DOHH2 (cell line): ENCODE measurements at regions not wholly inside any gene's neighbourhood (a gene's known extent, or its start where the extent isn't known, plus 50 kb on each side); places are given as distances from the start of the nearest gene placed in this dataset.

Experiments
- H3F3A ChIP-seq: fragments of 200-600 bp; sonication (generic), shearing (Covaris generic); 2 replicates; pipeline ENCODE4 v1.6.0; 2016; ENCODE audit warnings: antibody characterized with exemption, mild to moderate bottlenecking; ENCODE audit not compliant: control insufficient read depth, insufficient read depth
- H3K27ac ChIP-seq: fragments of 200-600 bp; sonication (generic); 2 replicates; pipeline ENCODE4 v1.5.1; 2014; ENCODE audit warnings: low read depth, mild to moderate bottlenecking, low read length, moderate library complexity
- H3K27me3 ChIP-seq: fragments of 200-600 bp; sonication (generic); 2 replicates; pipeline ENCODE4 v1.6.1; 2014; ENCODE audit warnings: mild to moderate bottlenecking, low read length, mixed read lengths; ENCODE audit not compliant: control insufficient read depth
- H3K36me3 ChIP-seq: fragments of 200-600 bp; sonication (generic); 2 replicates; pipeline ENCODE4 v1.6.1; 2014; ENCODE audit warnings: mild to moderate bottlenecking, low read length, moderate library complexity, mixed read lengths; ENCODE audit not compliant: control insufficient read depth
- H3K4me1 ChIP-seq: fragments of 200-600 bp; sonication (generic); 2 replicates; pipeline ENCODE4 v1.6.1; 2014; ENCODE audit warnings: mild to moderate bottlenecking, low read length, mixed read lengths; ENCODE audit not compliant: control insufficient read depth
- H3K4me2 ChIP-seq: fragments of 200-600 bp; sonication (generic); 2 replicates; pipeline ENCODE4 v1.6.0; 2014; ENCODE audit warnings: mild to moderate bottlenecking, low read length, moderate library complexity
- H3K4me3 ChIP-seq: fragments of 200-600 bp; sonication (generic); 2 replicates; pipeline ENCODE4 v1.5.1; 2014; ENCODE audit warnings: mild to moderate bottlenecking, low read length, mixed read lengths
- H3K79me2 ChIP-seq: fragments of 200-600 bp; sonication (generic); 2 replicates; pipeline ENCODE4 v1.6.1; 2014; ENCODE audit warnings: mild to moderate bottlenecking, low read length, mixed read lengths; ENCODE audit not compliant: control insufficient read depth
- H3K9me2 ChIP-seq: fragments of 200-600 bp; sonication (generic); replicated peaks from 2 replicates; pipeline ENCODE4 v1.6.1; 2014; ENCODE audit warnings: mild to moderate bottlenecking, low read length, mixed read lengths; ENCODE audit not compliant: control insufficient read depth
- H3K9me3 ChIP-seq: fragments of 200-600 bp; sonication (generic); 2 replicates; pipeline ENCODE4 v1.6.1; 2014; ENCODE audit warnings: antibody characterized with exemption, low read length, mixed read lengths; ENCODE audit not compliant: control insufficient read depth, insufficient read depth
- H4K20me1 ChIP-seq: fragments of 200-600 bp; sonication (generic); 2 replicates; pipeline ENCODE4 v1.6.0; 2014; ENCODE audit warnings: low read depth, mild to moderate bottlenecking, antibody characterized with exemption, low read length, moderate library complexity; ENCODE audit not compliant: control insufficient read depth, insufficient read depth
- EZH2phosphoT487 ChIP-seq: fragments of 200-600 bp; sonication (generic); IDR thresholded peaks from 2 replicates; pipeline ENCODE4 v1.6.1; 2017; ENCODE audit warnings: borderline replicate concordance, mild to moderate bottlenecking, antibody characterized with exemption, low read length, moderate library complexity, mixed read lengths
- TF ChIP-seq, protein P1 (sequence below): fragments of 200-600 bp; sonication (generic); IDR thresholded peaks from one replicate; pipeline ENCODE4 v1.5.1; 2014; ENCODE audit warnings: antibody characterized with exemption, mild to moderate bottlenecking, low read depth, low read length; ENCODE audit not compliant: poor library complexity, severe bottlenecking

DNA sequence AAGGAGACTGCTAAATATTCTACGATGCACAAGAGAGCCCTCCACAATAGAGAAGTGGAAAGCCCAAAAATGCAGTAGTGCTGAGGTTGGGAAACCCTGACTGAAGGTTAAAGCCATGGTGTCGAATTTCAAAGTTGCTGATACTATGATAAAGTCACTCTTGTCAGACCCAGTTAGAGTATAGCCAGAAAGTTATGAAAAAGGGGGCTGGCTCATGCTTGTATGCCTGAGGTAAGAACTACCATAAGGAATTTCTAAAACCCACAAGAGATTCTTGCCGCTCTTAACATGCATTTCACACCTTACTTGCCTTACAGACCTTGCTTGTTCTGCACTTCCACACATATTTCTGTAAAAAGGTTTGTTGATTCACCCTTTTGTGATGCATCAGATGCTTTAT is 184.6 kb downstream of the SLC6A15 start:
- no peaks in the 10 kb centered on the region for H3K36me3 ChIP-seq
- no peak overlapping the region for H3K27ac ChIP-seq
- H4K20me1 ChIP-seq: no peaks in the 10 kb centered on the region
- H3K4me1 ChIP-seq: no peaks in the 10 kb centered on the region
- no peak overlapping the region for H3K4me3 ChIP-seq
- no peaks in the 10 kb centered on the region for H3K9me3 ChIP-seq
- H3K27me3 ChIP-seq: no peaks in the 10 kb centered on the region
- TF ChIP-seq EZH2phosphoT487: no peak
- TF ChIP-seq, protein P1, sequence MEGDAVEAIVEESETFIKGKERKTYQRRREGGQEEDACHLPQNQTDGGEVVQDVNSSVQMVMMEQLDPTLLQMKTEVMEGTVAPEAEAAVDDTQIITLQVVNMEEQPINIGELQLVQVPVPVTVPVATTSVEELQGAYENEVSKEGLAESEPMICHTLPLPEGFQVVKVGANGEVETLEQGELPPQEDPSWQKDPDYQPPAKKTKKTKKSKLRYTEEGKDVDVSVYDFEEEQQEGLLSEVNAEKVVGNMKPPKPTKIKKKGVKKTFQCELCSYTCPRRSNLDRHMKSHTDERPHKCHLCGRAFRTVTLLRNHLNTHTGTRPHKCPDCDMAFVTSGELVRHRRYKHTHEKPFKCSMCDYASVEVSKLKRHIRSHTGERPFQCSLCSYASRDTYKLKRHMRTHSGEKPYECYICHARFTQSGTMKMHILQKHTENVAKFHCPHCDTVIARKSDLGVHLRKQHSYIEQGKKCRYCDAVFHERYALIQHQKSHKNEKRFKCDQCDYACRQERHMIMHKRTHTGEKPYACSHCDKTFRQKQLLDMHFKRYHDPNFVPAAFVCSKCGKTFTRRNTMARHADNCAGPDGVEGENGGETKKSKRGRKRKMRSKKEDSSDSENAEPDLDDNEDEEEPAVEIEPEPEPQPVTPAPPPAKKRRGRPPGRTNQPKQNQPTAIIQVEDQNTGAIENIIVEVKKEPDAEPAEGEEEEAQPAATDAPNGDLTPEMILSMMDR: no peak
- no peak overlapping the region for H3K4me2 ChIP-seq
- H3K9me2 ChIP-seq: no peaks in the 10 kb centered on the region
- no peaks in the 10 kb centered on the region for H3F3A ChIP-seq
- no peaks in the 10 kb centered on the region for H3K79me2 ChIP-seq

DNA sequence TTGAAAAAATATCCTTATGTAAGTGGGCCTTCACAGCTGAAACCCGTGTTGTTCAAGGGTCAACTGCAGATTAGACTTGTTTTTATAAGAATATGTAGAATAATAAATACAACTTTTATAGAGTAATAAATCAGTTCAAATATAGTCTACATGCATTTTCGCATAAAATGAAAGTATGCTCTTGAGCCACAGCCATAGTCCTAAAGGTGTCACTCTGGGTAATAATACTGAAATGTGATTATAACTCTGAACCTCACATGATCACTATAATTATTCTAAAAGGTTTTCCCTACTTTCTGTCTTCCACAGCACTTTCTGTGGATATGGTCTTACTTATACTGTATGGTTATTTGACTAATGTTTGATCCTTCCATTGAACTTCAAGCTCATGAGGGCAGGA is 185.8 kb downstream of the SLC6A15 start:
- Histone ChIP-seq H3K4me1 (no peaks in the 10 kb centered on the region), H3K4me3 (no peak overlapping the region), H3K27ac (no peak overlapping the region), H3K36me3 (no peaks in the 10 kb centered on the region), H4K20me1 (no peaks in the 10 kb centered on the region), H3K9me2 (no peaks in the 10 kb centered on the region), H3K79me2 (no peaks in the 10 kb centered on the region), H3F3A (no peaks in the 10 kb centered on the region), H3K4me2 (no peak overlapping the region), H3K27me3 (no peaks in the 10 kb centered on the region), H3K9me3 (no peaks in the 10 kb centered on the region)
- no peak for TF ChIP-seq EZH2phosphoT487
- TF ChIP-seq, protein P1: no peak

DNA sequence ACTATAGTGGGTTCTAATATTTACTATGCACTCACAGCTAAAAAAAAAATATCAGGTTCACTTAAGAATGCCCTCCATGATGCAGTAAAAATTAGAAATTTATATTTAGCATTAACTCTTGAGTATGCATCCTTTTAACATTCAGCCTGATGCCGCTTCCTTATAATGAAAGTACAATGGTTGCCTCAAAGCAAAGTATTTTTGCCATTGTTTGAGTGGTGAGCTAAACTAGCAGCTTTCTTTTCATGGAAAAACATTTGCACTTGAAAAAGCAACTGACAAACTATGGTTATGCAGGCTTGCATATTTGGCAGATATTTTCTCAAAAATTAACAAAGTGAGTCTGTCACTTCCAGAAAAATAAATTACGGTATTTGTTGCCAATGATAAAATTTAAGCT is 188.6 kb downstream of the SLC6A15 start:
- Histone ChIP-seq H3K9me3 (no peaks in the 10 kb centered on the region), H3K36me3 (no peaks in the 10 kb centered on the region), H3K79me2 (no peaks in the 10 kb centered on the region), H3K27ac (no peak overlapping the region), H3K27me3 (no peaks in the 10 kb centered on the region), H3K9me2 (no peaks in the 10 kb centered on the region), H3K4me2 (no peak overlapping the region), H3K4me1 (no peaks in the 10 kb centered on the region), H3K4me3 (no peak overlapping the region), H3F3A (no peaks in the 10 kb centered on the region), H4K20me1 (no peaks in the 10 kb centered on the region)
- no peak for TF ChIP-seq EZH2phosphoT487
- TF ChIP-seq, protein P1: no peak

DNA sequence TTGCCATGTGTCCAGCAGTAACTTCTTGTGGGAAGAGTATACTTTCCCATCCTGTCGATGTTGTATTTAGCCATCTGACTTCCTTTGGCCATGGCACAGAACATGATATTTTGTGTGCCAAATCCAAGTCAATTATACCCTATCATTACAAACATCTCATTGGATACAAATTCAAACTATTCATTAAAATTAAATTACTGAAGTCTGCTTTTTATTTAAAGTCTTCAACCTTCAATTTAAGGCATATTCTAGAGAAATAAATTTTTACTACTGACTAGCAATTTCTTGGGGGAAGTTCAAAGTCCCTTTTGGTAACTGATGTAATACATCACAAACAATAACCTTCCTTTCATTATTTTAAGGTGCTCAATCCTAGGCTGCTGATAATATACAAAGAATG is 192.6 kb downstream of the SLC6A15 start:
- TF ChIP-seq, protein P1: no peak
- TF ChIP-seq EZH2phosphoT487: no peak
- Histone ChIP-seq H3F3A (no peaks in the 10 kb centered on the region), H3K4me3 (no peak overlapping the region)

More for the DNA sequence above, 192.6 kb downstream of the SLC6A15 start:
- Histone ChIP-seq H3K79me2 (no peaks in the 10 kb centered on the region), H4K20me1 (no peaks in the 10 kb centered on the region), H3K27ac (no peak overlapping the region), H3K4me1 (peaks cover 4% of the 10 kb centered on the region; the same call in 1 of the 2 replicates), H3K4me2 (no peak overlapping the region), H3K36me3 (no peaks in the 10 kb centered on the region), H3K27me3 (no peaks in the 10 kb centered on the region), H3K9me3 (no peaks in the 10 kb centered on the region), H3K9me2 (no peaks in the 10 kb centered on the region)
